Endodermal cell (in vitro differentiated cells): ENCODE measurements at regions not wholly inside any gene's neighbourhood (a gene's known extent, or its start where the extent isn't known, plus 50 kb on each side); places are given as distances from the start of the nearest gene placed in this dataset.

Experiments
- DNase-seq: peaks from one replicate; pipeline ENCODE4 v3.0.0-alpha.2; 2017
- H3K27ac ChIP-seq: 2 replicates; pipeline ENCODE4 v1.5.1; 2013; ENCODE audit warnings: mild to moderate bottlenecking, low read depth, low read length, moderate library complexity
- H3K27me3 ChIP-seq: 2 replicates; pipeline ENCODE4 v1.6.1; 2013; ENCODE audit warnings: mild to moderate bottlenecking, low read length, moderate library complexity; ENCODE audit not compliant: insufficient read depth, control insufficient read depth, poor library complexity, severe bottlenecking
- H3K36me3 ChIP-seq: 2 replicates; pipeline ENCODE4 v1.7.0; 2013; ENCODE audit warnings: mild to moderate bottlenecking, low read length, moderate library complexity; ENCODE audit not compliant: control insufficient read depth, insufficient read depth
- H3K4me1 ChIP-seq: one replicate; pipeline ENCODE4 v1.7.0; 2013; ENCODE audit warnings: low read length; ENCODE audit not compliant: control insufficient read depth, insufficient read depth
- H3K4me3 ChIP-seq: 2 replicates; pipeline ENCODE4 v1.5.1; 2013; ENCODE audit warnings: mild to moderate bottlenecking, low read length, moderate library complexity
- H3K9ac ChIP-seq: 2 replicates; pipeline ENCODE4 v1.6.1; 2013; ENCODE audit warnings: mild to moderate bottlenecking, low read length, moderate library complexity; ENCODE audit not compliant: poor library complexity, severe bottlenecking; ENCODE audit errors: extremely low read depth
- H3K9me3 ChIP-seq: 2 replicates; pipeline ENCODE4 v1.6.1; 2013; ENCODE audit warnings: mild to moderate bottlenecking, low read length, moderate library complexity; ENCODE audit not compliant: control insufficient read depth
- H3K27ac Mint-ChIP-seq: 2 replicates; pipeline ENCODE4 v1.8.0; 2020; ENCODE audit warnings: mixed read lengths
- H3K27me3 Mint-ChIP-seq: 2 replicates; pipeline ENCODE4 v1.8.0; 2021; ENCODE audit warnings: mild to moderate bottlenecking, mixed read lengths; ENCODE audit not compliant: insufficient read depth
- H3K36me3 Mint-ChIP-seq: 2 replicates; pipeline ENCODE4 v1.8.0; 2020; ENCODE audit warnings: low read depth, mixed read lengths
- H3K4me1 Mint-ChIP-seq: 2 replicates; pipeline ENCODE4 v1.8.0; 2020; ENCODE audit warnings: mixed read lengths
- H3K4me3 Mint-ChIP-seq: 2 replicates; pipeline ENCODE4 v1.8.0; 2020; ENCODE audit warnings: mild to moderate bottlenecking, moderate library complexity, mixed read lengths
- H3K9me3 Mint-ChIP-seq: 2 replicates; pipeline ENCODE4 v1.8.0; 2020; ENCODE audit warnings: mild to moderate bottlenecking, mixed read lengths
- WGBS, 2 experiments: methylation state at CpG; one replicate each; pipeline versions ENCODE4 v1.1.5 to v1.1.7; 2013; ENCODE audit warnings: missing lambda C conversion rate in 2 of 2, mixed read lengths in 1 of 2; ENCODE audit not compliant: insufficient coverage in 1 of 2, insufficient read length in 1 of 2; 5-methylcytosine and 5-hydroxymethylcytosine counted together
- TF ChIP-seq, protein P1 (sequence below): fragments of 200-600 bp; sonication (generic); conservative IDR thresholded peaks from 2 replicates; pipeline ENCODE4 v1.5.0; 2021; ENCODE audit warnings: antibody characterized with exemption, mild to moderate bottlenecking

DNA sequence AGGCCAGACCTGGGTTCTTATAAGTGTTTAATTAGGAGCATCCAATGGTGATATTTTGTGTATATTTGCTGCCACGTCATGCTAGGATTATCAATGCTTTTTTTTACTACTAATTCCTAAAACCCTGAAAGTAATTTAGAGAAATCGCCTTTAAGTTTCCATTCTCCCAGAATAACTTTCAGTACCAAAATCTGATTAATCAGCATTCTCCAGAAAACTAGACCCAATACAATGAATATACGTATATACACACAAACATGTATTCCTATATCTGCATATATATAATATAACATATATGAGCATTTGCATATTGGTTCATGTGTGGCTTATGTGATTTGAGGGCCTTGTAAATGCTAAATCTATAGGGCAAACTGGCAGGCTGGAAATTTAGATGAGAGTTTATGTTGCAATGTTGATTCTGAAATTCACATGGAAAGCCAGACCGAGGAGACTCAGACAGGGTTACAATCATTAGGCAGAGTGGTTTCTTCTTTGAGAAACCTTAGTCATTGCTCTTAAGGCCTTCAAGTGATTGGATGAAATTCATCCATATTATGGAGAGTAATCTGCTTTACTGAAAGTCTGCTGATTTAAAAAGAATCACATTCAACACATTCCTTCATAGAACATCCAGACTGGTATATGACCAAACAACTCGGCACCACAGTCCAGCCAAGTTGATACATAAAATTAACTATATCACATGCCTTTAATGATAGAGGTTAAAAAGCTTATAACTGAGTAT is 65.9 kb upstream of the RGPD4 start:
- Mint-ChIP-seq H3K36me3 (no peaks in the 10 kb centered on the region), H3K27me3 (no peaks in the 10 kb centered on the region), H3K27ac (no peak overlapping the region), H3K9me3 (no peaks in the 10 kb centered on the region), H3K4me1 (no peaks in the 10 kb centered on the region), H3K4me3 (no peak overlapping the region)
- H3K4me3 ChIP-seq, result no peak overlapping the region
- H3K36me3 ChIP-seq, result no peaks in the 10 kb centered on the region
- no peak overlapping the region for H3K9ac ChIP-seq
- no peaks in the 10 kb centered on the region for H3K9me3 ChIP-seq
- WGBS, 2 experiments, result 82 to 91% methylated on average over 2 to 4 of the region's 5 CpGs
- no peaks in the 10 kb centered on the region for H3K4me1 ChIP-seq
- H3K27me3 ChIP-seq, result no peaks in the 10 kb centered on the region
- TF ChIP-seq, protein P1, sequence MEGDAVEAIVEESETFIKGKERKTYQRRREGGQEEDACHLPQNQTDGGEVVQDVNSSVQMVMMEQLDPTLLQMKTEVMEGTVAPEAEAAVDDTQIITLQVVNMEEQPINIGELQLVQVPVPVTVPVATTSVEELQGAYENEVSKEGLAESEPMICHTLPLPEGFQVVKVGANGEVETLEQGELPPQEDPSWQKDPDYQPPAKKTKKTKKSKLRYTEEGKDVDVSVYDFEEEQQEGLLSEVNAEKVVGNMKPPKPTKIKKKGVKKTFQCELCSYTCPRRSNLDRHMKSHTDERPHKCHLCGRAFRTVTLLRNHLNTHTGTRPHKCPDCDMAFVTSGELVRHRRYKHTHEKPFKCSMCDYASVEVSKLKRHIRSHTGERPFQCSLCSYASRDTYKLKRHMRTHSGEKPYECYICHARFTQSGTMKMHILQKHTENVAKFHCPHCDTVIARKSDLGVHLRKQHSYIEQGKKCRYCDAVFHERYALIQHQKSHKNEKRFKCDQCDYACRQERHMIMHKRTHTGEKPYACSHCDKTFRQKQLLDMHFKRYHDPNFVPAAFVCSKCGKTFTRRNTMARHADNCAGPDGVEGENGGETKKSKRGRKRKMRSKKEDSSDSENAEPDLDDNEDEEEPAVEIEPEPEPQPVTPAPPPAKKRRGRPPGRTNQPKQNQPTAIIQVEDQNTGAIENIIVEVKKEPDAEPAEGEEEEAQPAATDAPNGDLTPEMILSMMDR, result no peak
- H3K27ac ChIP-seq, result no peak overlapping the region
- no peak for DNase-seq

DNA sequence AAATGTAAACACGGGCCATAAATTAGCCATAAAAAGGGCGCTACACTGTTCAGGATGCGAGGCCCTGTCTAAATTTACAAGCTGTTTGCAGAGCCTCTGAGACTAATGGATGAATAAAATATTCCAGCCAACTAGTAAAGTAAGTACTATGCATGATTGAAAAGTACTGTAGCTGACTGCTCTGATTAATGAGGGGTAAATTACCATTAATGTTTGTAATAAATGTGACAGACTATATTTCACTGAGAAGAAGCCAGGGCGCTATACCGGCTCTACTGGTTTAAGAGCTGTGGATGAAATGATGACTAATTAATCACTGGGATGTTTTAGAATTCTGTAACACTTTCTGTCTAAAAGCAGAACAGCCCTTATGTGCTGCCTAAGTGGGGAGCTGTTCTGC is 54.3 kb upstream of the RGPD4 start:
- peaks cover 3% of the 10 kb centered on the region for H3K4me1 Mint-ChIP-seq
- WGBS, 2 experiments, result 91 to 93% methylated on average over 4 to 5 of the region's 5 CpGs
- H3K9me3 Mint-ChIP-seq, result no peaks in the 10 kb centered on the region
- no peaks in the 10 kb centered on the region for H3K36me3 ChIP-seq
- TF ChIP-seq, protein P1, result no peak
- DNase-seq, result no peak
- H3K27me3 ChIP-seq, result no peaks in the 10 kb centered on the region
- H3K4me1 ChIP-seq, result peaks cover 3% of the 10 kb centered on the region
- H3K4me3 ChIP-seq, result no peak overlapping the region
- H3K27ac ChIP-seq, result no peak overlapping the region
- no peaks in the 10 kb centered on the region for H3K9me3 ChIP-seq
- no peaks in the 10 kb centered on the region for H3K36me3 Mint-ChIP-seq
- H3K4me3 Mint-ChIP-seq, result no peak overlapping the region
- H3K27ac Mint-ChIP-seq, result no peak overlapping the region
- H3K9ac ChIP-seq, result no peak overlapping the region
- no peaks in the 10 kb centered on the region for H3K27me3 Mint-ChIP-seq

DNA sequence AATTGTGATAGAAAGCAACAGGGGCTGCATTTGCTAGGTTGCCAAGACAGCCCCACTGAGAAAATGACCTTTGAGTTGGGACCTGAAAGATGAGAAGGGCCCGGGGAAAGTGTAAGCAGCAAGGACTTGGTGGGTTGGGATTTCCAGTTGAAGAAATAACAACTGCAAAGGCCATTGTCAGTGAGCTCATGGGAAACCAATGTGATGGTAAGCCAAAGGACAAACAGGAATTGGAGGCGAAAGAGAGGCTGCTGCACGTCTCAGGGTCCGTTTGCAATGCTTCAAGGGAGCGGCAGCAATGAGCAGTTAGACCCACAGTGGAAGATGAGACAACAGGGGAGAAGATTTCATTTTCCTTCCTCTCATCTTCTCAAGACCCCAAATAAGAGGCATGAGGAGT is 51.5 kb upstream of the RGPD4 start:
- Mint-ChIP-seq H3K27me3 (no peaks in the 10 kb centered on the region), H3K4me1 (peaks cover 3% of the 10 kb centered on the region), H3K9me3 (no peaks in the 10 kb centered on the region), H3K27ac (peak overlapping the region; percentile 36), H3K4me3 (no peak overlapping the region), H3K36me3 (no peaks in the 10 kb centered on the region)
- TF ChIP-seq, protein P1, result no peak
- Histone ChIP-seq H3K9me3 (no peaks in the 10 kb centered on the region), H3K36me3 (no peaks in the 10 kb centered on the region), H3K9ac (no peak overlapping the region), H3K4me3 (peak overlapping the region; percentile 5), H3K27ac (no peak overlapping the region), H3K27me3 (no peaks in the 10 kb centered on the region), H3K4me1 (peaks cover 3% of the 10 kb centered on the region)
- WGBS, 2 experiments, result 89 to 90% methylated on average over 2 to 5 of the region's 5 CpGs
- no peak for DNase-seq
